WTC11 (cell line): ENCODE measurements at regions not wholly inside any gene's neighbourhood (a gene's known extent, or its start where the extent isn't known, plus 50 kb on each side); places are given as distances from the start of the nearest gene placed in this dataset.

Source experiments
- ATAC-seq: fragments of 200-7000 bp; cut with Tn5 transposase; 2 replicates; pipeline ENCODE4 v1.10.0; 2021; ENCODE audit warnings: mild to moderate bottlenecking, moderate library complexity
- CTCF ChIA-PET: fragments of 300-600 bp; sonication (Branson Sonifier 250); formaldehyde crosslinking; loops from one replicate; lab custom pipeline; 2021; ENCODE audit warnings: antibody characterized with exemption; lab: Charles Lee
- POLR2A ChIA-PET: fragments of 350-600 bp; sonication (Branson Sonifier 250); formaldehyde crosslinking; loops from one replicate; lab custom pipeline; 2021; ENCODE audit warnings: antibody characterized with exemption; lab: Charles Lee
- DNase-seq: peaks from one replicate; pipeline ENCODE4 v3.0.0; 2021; ENCODE audit warnings: low spot score
- H3K27ac Mint-ChIP-seq: 2 replicates; pipeline ENCODE4 v1.8.0; 2021; ENCODE audit warnings: mixed read lengths
- H3K27me3 Mint-ChIP-seq: 2 replicates; pipeline ENCODE4 v1.8.0; 2021; ENCODE audit warnings: low read depth, mild to moderate bottlenecking, moderate library complexity, mixed read lengths
- H3K36me3 Mint-ChIP-seq: 2 replicates; pipeline ENCODE4 v1.8.0; 2021; ENCODE audit warnings: mixed read lengths
- H3K4me1 Mint-ChIP-seq: 2 replicates; pipeline ENCODE4 v1.8.0; 2022; ENCODE audit warnings: mixed read lengths
- H3K4me3 Mint-ChIP-seq: 2 replicates; pipeline ENCODE4 v1.8.0; 2021; ENCODE audit warnings: mild to moderate bottlenecking, moderate library complexity, mixed read lengths
- H3K9me3 Mint-ChIP-seq: 2 replicates; pipeline ENCODE4 v1.8.0; 2021; ENCODE audit warnings: mixed read lengths
- ATF1 ChIP-seq: sonication (generic); formaldehyde crosslinking; IDR thresholded peaks from 2 replicates; pipeline ENCODE4 v1.8.1; 2023; ENCODE audit warnings: mild to moderate bottlenecking, moderate library complexity, missing genetic modification reagents
- ELF4 ChIP-seq: sonication (generic); formaldehyde crosslinking; IDR thresholded peaks from 2 replicates; pipeline ENCODE4 v1.8.1; 2022; ENCODE audit warnings: low read depth, mild to moderate bottlenecking, moderate library complexity, missing genetic modification reagents
- EMX1 ChIP-seq: fragments of 250-450 bp; sonication (Bioruptor Pico); IDR thresholded peaks from 2 replicates; pipeline ENCODE4 v1.8.0; 2021; ENCODE audit warnings: mild to moderate bottlenecking
- ESRRA ChIP-seq: sonication (generic); formaldehyde crosslinking; IDR thresholded peaks from 2 replicates; pipeline ENCODE4 v1.8.1; 2022; ENCODE audit warnings: mild to moderate bottlenecking, missing genetic modification reagents, borderline replicate concordance
- FOXP4 ChIP-seq: sonication (generic); formaldehyde crosslinking; IDR thresholded peaks from 2 replicates; pipeline ENCODE4 v1.8.0; 2022; ENCODE audit warnings: mild to moderate bottlenecking, missing genetic modification reagents
- GTF2I ChIP-seq: fragments of 250-450 bp; sonication (Bioruptor Pico); conservative IDR thresholded peaks from 2 replicates; pipeline ENCODE4 v1.4.0; 2021; ENCODE audit warnings: mild to moderate bottlenecking
- HMGA2 ChIP-seq: fragments of 250-450 bp; sonication (Bioruptor Pico); IDR thresholded peaks from 2 replicates; pipeline ENCODE4 v1.4.0; 2021; ENCODE audit warnings: mild to moderate bottlenecking, moderate library complexity
- MLX ChIP-seq: sonication (generic); formaldehyde crosslinking; IDR thresholded peaks from 2 replicates; pipeline ENCODE4 v1.8.1; 2023; ENCODE audit warnings: mild to moderate bottlenecking, missing genetic modification reagents, moderate library complexity
- PRDM15 ChIP-seq: sonication (generic); formaldehyde crosslinking; IDR thresholded peaks from 2 replicates; pipeline ENCODE4 v1.8.0; 2022; ENCODE audit warnings: missing genetic modification reagents
- TEAD4 ChIP-seq: sonication (generic); formaldehyde crosslinking; IDR thresholded peaks from 2 replicates; pipeline ENCODE4 v1.8.0; 2022; ENCODE audit warnings: mild to moderate bottlenecking, missing genetic modification reagents
- ZNF138 ChIP-seq: sonication (generic); formaldehyde crosslinking; conservative IDR thresholded peaks from 2 replicates; pipeline ENCODE4 v1.8.1; 2022; ENCODE audit warnings: mild to moderate bottlenecking, moderate library complexity, missing genetic modification reagents
- ZNF281 ChIP-seq: sonication (generic); formaldehyde crosslinking; IDR thresholded peaks from 2 replicates; pipeline ENCODE4 v1.8.0; 2023; ENCODE audit warnings: mild to moderate bottlenecking, missing genetic modification reagents
- ZNF317 ChIP-seq: sonication (generic); formaldehyde crosslinking; IDR thresholded peaks from 2 replicates; pipeline ENCODE4 v1.8.1; 2023; ENCODE audit warnings: low read depth, mild to moderate bottlenecking, moderate library complexity, missing genetic modification reagents, borderline replicate concordance
- ZNF396 ChIP-seq: fragments of 250-450 bp; sonication (Bioruptor Pico); IDR thresholded peaks from 2 replicates; pipeline ENCODE4 v1.8.0; 2021; ENCODE audit warnings: mild to moderate bottlenecking, moderate library complexity, borderline replicate concordance
- TF ChIP-seq, protein P1 (sequence below): fragments of 200-600 bp; IDR thresholded peaks from 2 replicates; pipeline ENCODE4 v1.8.0; 2022; ENCODE audit warnings: antibody characterized with exemption

DNA sequence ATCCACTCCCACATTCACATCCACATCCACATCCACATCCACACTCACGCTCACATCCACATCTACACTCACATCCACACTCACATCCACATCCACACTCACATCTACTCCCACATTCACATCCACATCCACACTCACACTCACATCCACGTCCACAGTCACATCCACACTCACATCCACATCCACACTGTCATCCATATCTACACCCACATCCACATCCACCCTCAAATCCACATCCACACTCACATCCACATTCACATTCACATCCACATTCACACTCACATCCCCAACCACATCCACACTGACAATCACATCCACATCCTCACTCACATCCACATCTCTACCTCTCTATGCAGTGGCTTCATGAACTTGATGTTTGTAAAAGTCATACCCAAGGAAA is 190.5 kb downstream of the IRX1 start (continued):
- no peak for TF ChIP-seq HMGA2 (CRISPR knock-in tag)
- no peak for TF ChIP-seq ATF1
- TF ChIP-seq MLX = no peak
- TF ChIP-seq ELF4 = no peak
- no peak for TF ChIP-seq FOXP4 (CRISPR knock-in tag)
- no peak for TF ChIP-seq ZNF317
- TF ChIP-seq ZNF138 (CRISPR knock-in tag) = no peak
- TF ChIP-seq ESRRA (CRISPR knock-in tag) = no peak
- TF ChIP-seq GTF2I (CRISPR knock-in tag) = no peak

DNA sequence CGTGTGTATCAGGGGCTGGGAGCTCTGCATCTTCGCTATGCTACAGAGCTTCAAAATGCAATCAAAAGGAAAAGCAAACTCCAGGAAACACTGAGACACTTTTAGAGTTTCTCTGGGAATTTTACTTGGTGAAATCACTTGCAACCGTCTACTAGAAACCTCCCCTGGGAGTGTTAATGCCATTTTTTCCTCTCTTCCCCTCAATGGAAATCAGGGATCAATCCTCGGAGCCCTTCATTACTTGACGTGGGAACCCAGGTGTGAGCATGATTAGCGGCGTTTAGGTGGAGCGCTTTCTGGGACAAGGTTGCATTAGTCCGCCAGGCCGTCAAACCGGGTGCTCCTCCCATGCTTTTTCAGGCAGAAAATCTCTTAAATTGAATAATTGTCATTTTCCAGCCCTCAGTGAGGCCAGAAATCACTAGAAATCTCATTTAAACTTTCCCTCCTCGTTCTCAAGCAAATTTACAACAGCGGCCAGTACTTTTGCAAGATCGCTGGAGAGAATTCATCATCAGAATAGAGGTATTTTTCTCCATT is 191.3 kb downstream of the IRX1 start:
- Mint-ChIP-seq H3K27ac (peak overlapping the region; percentile 89; the same call in 1 of the 2 replicates), H3K4me3 (peak overlapping the region; percentile 53), H3K4me1 (peaks cover 22% of the 10 kb centered on the region)

More for the DNA sequence above, 191.3 kb downstream of the IRX1 start:
- CTCF ChIA-PET = no interaction called here
- TF ChIP-seq PRDM15 (CRISPR knock-in tag) = no peak
- no peak for TF ChIP-seq ZNF396
- TF ChIP-seq, protein P1, sequence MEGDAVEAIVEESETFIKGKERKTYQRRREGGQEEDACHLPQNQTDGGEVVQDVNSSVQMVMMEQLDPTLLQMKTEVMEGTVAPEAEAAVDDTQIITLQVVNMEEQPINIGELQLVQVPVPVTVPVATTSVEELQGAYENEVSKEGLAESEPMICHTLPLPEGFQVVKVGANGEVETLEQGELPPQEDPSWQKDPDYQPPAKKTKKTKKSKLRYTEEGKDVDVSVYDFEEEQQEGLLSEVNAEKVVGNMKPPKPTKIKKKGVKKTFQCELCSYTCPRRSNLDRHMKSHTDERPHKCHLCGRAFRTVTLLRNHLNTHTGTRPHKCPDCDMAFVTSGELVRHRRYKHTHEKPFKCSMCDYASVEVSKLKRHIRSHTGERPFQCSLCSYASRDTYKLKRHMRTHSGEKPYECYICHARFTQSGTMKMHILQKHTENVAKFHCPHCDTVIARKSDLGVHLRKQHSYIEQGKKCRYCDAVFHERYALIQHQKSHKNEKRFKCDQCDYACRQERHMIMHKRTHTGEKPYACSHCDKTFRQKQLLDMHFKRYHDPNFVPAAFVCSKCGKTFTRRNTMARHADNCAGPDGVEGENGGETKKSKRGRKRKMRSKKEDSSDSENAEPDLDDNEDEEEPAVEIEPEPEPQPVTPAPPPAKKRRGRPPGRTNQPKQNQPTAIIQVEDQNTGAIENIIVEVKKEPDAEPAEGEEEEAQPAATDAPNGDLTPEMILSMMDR = no peak
- no peak for TF ChIP-seq TEAD4 (CRISPR knock-in tag)
- TF ChIP-seq ZNF281 (CRISPR knock-in tag) = no peak
- TF ChIP-seq EMX1 (CRISPR knock-in tag) = no peak
- H3K36me3 Mint-ChIP-seq = no peaks in the 10 kb centered on the region
- POLR2A ChIA-PET = no interaction called here
- peaks cover 4% of the 10 kb centered on the region for H3K27me3 Mint-ChIP-seq
- ATAC-seq (0 out of 2 replicates have a peak, but pooled peaks have one; percentile 5), DNase-seq (no peak)
- no peaks in the 10 kb centered on the region for H3K9me3 Mint-ChIP-seq
